CD4-positive, alpha-beta T cell treated with Interleukin-2 at 100 ng/mL for 4 hours (primary cell): ENCODE measurements at regions not wholly inside any gene's neighbourhood (a gene's known extent, or its start where the extent isn't known, plus 50 kb on each side); places are given as distances from the start of the nearest gene placed in this dataset.
"Not testable (repeated sequence)": the region's sequence is repeated elsewhere in the genome, so short reads cannot be mapped to it uniquely, and the experiment has no call there.

Source experiments
- DNase-seq: peaks from one replicate; pipeline ENCODE4 v3.0.0-alpha.2; 2020; ENCODE audit warnings: low spot score

DNA sequence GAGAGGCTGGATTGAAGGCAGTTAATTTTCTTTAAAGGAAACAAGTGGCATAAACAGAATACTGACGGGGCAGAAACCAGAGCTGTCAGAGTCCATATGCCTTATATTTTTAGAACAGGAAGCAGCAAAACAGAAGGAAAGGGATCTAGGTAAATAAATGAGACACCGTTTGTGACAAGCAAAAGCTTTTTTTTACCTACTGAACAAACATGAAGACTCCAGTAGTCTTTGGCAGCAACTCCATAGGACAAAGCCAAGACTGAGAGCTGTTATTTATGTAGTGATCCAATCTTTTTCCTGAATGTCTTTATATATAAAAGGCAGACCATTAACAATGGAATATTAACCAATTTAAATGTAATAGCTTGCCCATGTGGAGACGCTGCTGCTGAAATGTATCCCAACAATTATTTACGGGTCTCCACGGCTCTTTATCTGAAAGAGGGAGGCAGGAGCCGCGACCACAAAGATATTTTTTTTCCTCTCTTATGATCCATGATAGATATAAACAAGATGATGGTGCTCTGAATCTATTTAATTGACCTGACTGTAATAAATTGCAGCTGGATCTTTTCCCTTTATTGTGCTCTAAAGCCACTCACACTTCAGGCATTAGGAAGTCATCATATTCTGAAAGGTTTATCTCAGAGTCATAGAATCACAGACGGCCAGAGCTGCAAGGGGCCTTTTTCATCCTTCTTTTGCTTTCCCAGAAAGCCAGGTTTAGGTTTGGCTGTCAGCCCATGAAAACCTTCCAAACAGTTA lies 687.8 kb downstream of the EFNB2 start:
- DNase-seq, result no peak

GRCh38 chr13:105846923-105847322 lies 688.5 kb downstream of the EFNB2 start:
- no peak for DNase-seq

- DNase-seq, result no peak
Observed at GRCh38 chr13:105841286-105841685, 694.2 kb downstream of the EFNB2 start.

DNA sequence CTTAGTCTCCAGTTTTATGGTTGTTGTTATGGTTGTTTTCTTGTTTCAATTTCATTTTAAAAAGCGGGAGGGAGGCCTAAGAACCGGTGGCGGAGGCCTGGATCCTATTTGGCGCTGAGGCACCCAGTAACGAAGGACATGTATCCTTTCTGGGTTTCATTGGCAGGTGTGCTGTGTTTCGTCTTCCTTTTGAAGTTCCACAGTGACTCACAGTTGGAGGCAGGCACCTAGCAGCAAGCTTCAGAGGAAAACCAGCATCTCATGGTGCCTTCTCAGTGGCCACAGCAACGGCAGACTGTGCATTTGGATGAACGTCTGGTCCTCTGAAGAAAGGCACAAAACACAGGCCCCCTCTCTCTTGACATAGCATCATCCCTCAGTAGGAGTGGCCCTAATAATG lies 697.2 kb downstream of the EFNB2 start:
- no peak for DNase-seq

- not testable (repeated sequence) for DNase-seq
Observed at GRCh38 chr13:105837295-105837694, 698.2 kb downstream of the EFNB2 start.

- DNase-seq, result no peak
Observed at GRCh38 chr13:105830821-105831220, 704.6 kb downstream of the EFNB2 start.

DNA sequence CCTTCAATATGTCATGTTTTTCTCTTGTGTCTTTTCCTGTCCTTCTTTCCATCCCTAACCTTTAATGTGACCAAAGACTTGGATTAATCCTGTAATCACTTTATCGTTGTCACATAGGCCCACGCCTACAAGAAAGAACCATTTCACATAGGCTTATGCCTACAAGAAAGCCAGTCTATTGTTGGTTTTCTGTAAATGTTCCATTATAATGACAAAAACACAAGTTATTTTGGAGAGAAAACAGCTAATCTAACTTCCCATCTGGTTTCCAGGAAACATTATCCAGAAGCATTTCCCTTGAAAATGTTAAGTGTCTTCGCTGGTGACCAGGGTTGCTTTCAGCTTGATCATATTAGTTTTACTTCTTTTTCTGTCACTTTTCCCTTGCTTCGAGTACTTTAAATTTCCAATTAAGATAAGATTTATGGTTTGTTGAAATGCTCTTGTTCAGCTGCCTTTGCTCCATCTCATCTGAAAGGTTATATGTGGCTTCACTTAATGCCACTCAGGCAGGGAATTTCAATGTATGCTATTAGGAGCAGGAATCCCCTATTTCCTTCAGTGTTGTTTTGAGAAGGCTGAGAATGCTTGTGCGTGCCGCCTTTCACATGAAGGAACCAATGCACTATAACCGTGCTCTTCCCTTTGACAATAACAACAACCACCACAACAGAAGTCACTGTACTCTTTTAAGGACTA lies 708.2 kb downstream of the EFNB2 start:
- no peak for DNase-seq

DNA sequence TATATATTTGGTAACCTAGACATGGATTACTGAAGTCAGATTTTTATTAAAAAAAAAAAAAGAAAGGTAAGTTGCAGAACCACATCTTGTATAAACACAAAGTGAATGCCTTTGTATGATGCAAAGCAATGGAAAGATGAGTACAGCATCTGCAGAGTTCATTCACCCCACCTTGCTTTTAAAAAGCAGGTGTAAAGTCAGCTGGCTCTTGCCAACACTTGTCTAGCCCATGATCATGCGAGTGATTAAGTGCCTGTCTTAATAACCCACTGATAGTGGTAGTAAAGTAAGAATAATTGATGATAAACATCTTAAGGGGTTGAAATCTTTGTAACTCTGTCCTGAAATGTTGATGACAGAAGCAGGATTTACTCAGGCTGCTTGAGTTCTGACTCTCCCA lies 710.4 kb downstream of the EFNB2 start:
- DNase-seq, result no peak

DNA sequence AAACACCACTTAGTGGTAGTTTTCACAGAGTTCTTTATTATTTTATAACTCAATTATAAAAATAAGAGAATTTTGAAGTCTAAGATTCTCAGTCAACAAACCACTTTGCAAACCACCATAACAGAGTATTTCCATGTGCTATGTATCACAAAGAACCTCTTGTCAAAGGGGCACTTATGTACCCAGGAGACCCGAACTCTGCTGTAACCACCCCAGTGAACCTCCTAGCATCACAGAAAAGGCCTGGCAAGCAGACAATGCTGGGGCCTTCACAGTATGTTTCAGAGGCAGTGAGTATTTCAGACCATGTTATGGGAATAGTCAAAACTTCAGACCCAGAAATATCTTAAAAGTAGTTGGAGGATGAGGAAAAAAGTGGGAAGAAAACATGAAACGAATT lies 714.1 kb downstream of the EFNB2 start:
- no peak for DNase-seq

DNA sequence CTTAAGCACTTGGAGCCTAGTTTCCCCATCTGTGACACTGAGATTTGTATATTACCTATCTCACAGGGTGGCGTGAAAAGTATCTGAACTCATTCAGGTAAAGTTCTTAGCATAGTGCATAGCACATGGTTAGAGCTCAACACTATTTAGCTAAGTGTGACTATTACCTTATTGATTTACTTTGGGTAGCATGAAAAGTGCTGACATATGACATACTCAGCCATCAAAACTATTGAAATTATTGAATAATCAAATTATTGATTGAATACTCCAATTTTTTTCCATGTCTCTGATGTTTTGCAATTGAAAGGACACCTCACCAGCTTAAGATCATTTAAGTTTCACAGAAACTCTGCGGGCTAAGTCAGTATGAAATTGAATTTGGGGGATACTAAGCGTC lies 715.0 kb downstream of the EFNB2 start:
- DNase-seq, result no peak

- DNase-seq, result no peak
Observed at GRCh38 chr13:105817498-105817897, 718.0 kb downstream of the EFNB2 start.

DNA sequence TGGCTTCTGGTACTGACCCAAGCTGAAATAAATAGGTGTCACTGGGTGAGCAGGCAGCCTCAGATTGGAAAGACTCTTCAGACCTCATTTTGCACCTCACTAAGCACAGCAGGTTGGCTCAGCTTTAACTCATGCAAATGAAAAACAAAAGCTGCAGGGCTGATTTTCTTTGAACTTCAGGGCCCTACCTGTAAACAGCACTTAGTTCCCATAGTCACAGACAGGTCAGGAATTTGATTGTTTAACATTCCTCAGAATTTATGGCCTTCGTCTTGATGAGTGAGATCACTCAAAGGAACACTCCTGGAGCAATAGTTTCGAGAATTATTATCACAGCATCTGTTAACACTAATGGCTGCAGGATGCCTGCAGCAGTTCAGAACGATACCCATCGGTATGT lies 718.5 kb downstream of the EFNB2 start:
- no peak for DNase-seq

DNA sequence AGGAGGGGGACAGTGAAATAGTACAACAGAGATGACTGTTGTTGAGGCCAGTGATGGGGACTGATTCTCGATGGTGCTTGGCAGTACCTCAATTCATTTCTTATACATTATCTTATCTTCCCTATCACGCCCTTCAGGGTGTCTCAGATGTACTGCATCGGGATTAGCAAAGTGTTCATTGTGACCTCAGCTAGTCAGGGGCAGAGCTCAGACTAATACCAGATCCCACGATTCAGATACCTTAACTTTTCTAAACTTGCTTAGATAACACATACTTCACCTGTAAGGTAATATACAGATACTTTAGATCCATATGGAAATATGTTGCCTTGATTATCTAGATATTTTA lies 720.6 kb downstream of the EFNB2 start:
- DNase-seq, result no peak

DNA sequence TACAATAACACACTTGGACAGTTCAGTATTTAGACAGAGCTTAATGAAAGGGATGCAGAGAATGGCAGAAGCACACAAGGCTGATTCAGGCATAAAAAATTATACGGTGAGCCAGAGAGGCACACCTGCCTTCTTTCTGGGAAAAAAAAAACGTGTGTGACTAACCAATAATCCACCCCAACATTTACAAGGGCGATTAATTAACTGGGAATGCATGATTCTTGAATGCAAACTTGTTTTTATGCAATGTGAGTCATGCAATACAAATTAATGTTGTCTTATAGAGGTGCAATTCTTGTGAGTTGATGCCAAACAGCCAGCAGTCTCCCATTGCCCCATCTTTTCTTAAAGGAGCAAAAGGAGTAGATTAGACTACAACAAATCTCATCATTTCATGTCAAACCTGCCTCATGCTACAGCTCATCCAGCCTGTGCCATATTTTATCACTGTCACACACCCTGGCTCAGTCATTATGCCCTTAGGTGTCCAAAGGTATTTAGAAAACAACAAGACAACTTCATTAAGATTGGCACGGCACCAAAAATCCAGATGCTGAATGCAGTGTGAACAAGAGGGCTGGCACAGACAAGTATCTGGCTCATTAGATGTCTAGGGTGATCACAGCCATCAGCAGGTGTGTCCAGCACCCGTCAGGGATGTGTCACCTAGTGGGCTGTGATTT lies 721.1 kb downstream of the EFNB2 start:
- DNase-seq, result no peak

GRCh38 chr13:105806628-105806920 lies 728.9 kb downstream of the EFNB2 start:
- no peak for DNase-seq

DNA sequence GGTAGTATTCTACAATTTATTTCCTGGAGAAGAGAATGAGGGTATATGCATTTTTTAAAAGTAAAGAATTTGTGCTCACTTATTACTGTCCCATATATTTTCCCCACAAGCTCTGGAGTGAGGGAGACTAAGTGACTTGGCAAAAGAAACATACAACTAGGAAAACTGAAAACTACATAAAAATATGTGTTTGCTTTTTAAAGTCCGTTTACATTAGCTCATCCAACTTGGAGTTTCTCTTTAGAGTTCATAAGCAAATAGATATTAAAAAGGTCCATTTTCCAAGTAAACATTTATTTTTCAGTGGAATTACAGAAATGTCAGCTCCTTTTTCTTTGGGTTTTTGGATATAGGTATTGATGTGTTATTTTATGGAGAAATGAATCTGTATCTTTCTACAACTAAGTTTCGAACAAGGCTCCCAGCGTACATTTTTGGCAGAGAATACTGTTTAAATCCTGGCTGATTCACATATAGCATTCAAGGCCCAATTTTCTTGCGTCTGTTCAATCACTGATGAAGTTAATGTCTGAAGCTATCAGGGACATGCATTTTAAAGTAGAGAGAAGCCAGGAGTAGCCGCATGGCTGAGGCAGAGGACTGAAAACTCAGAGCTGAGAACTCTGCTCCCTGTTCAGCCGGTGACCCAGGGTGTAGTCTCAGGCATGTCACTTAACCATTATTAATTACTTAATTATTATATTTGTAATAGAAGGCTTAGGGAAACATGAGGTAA lies 729.4 kb downstream of the EFNB2 start:
- DNase-seq, result no peak

- DNase-seq, result no peak
Observed at GRCh38 chr13:105804561-105805190, 730.8 kb downstream of the EFNB2 start.

DNA sequence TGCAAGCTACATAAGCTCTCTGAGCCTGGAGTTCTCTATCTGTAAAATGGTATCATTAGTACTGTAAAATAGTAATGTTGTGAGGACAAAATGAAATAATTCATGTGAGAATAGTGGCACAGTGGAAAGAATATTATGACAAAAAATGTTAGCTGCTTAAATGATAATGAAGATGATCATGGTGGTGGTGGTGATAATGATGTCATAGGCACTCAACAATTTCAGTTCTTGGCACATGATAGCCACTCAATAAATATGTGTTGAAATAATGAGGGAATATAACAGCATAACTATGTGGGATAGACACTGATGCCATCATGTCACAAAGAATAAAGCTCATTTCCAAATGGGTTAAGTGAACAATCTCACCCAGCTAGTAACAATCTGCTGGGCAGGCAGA lies 736.3 kb downstream of the EFNB2 start:
- DNase-seq, result no peak

GRCh38 chr13:105798541-105798940 lies 736.9 kb downstream of the EFNB2 start:
- DNase-seq, result no peak

GRCh38 chr13:105796081-105796480 lies 739.4 kb downstream of the EFNB2 start:
- no peak for DNase-seq

GRCh38 chr13:105790923-105791322 lies 744.5 kb downstream of the EFNB2 start:
- DNase-seq, result no peak

DNA sequence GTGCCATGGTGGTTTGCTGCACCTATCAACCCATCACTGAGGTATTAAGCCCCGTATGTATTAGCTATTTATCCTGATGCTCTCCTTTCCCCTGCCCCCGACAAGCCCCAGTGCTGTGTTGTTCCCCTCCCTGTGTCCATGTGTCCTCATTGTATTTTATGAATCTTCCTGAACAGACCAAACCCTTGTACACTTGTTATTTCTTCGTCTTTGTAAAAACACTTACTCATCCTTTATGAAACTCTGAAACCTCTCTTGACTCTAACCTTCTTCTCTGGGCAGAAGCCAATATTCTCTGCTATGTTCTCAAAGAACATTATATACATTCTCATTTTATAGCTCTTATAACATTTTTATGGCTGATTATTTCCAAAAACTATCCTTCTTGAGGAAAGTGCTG lies 746.9 kb downstream of the EFNB2 start:
- no peak for DNase-seq
